Neural cell (in vitro differentiated cells): ENCODE measurements at regions not wholly inside any gene's neighbourhood (a gene's known extent, or its start where the extent isn't known, plus 50 kb on each side); places are given as distances from the start of the nearest gene placed in this dataset.
"Not testable (repeated sequence)": the region's sequence is repeated elsewhere in the genome, so short reads cannot be mapped to it uniquely, and the experiment has no call there.

Source experiments
- CTCF ChIP-seq: fragments of 450-650 bp; IDR thresholded peaks from 2 replicates; pipeline ENCODE4 v1.5.1; 2014; ENCODE audit warnings: antibody characterized with exemption, mild to moderate bottlenecking, moderate library complexity; ENCODE audit not compliant: poor library complexity, severe bottlenecking
- EP300 ChIP-seq: fragments of 450-650 bp; conservative IDR thresholded peaks from 2 replicates; pipeline ENCODE4 v1.6.1; 2014; ENCODE audit warnings: antibody characterized with exemption, mild to moderate bottlenecking, moderate library complexity; ENCODE audit not compliant: poor library complexity, severe bottlenecking
- EZH2 ChIP-seq: fragments of 200-600, 300-800 bp; shearing (Covaris generic), sonication (generic); IDR thresholded peaks from 2 replicates; pipeline ENCODE4 v1.6.1; 2014; ENCODE audit warnings: antibody characterized with exemption, low read length, borderline replicate concordance, mild to moderate bottlenecking; ENCODE audit not compliant: insufficient read depth, poor library complexity, severe bottlenecking
- MXI1 ChIP-seq: fragments of 450-650 bp; conservative IDR thresholded peaks from 2 replicates; pipeline ENCODE4 v1.6.1; 2014; ENCODE audit warnings: antibody characterized with exemption, mild to moderate bottlenecking; ENCODE audit not compliant: poor library complexity, severe bottlenecking
- POLR2AphosphoS5 ChIP-seq: IDR thresholded peaks from 2 replicates; pipeline ENCODE4 v1.6.1; 2012
- RAD21 ChIP-seq: fragments of 450-650 bp; conservative IDR thresholded peaks from 2 replicates; pipeline ENCODE4 v1.6.1; 2014; ENCODE audit warnings: antibody characterized with exemption, mild to moderate bottlenecking, moderate library complexity
- REST ChIP-seq: IDR thresholded peaks from 2 replicates; pipeline ENCODE4 v1.6.1; 2012; ENCODE audit warnings: borderline replicate concordance
- SMC3 ChIP-seq: fragments of 450-650 bp; conservative IDR thresholded peaks from 2 replicates; pipeline ENCODE4 v1.6.1; 2014; ENCODE audit warnings: antibody characterized with exemption, mild to moderate bottlenecking, moderate library complexity; ENCODE audit not compliant: poor library complexity
- TAF1 ChIP-seq: IDR thresholded peaks from 2 replicates; pipeline ENCODE4 v1.6.1; 2012; ENCODE audit warnings: low read depth

- TF ChIP-seq REST, CTCF, POLR2AphosphoS5, EZH2, SMC3, EP300, MXI1, RAD21, TAF1: not testable (repeated sequence)
Measured at GRCh38 chr2:239730567-239730882, 294.6 kb downstream of the NDUFA10 start.
